ENCODE measurements at regions not wholly inside any gene's neighbourhood (a gene's known extent, or its start where the extent isn't known, plus 50 kb on each side); places are given as distances from the start of the nearest gene placed in this dataset.

- TF ChIP-seq, protein P1, sequence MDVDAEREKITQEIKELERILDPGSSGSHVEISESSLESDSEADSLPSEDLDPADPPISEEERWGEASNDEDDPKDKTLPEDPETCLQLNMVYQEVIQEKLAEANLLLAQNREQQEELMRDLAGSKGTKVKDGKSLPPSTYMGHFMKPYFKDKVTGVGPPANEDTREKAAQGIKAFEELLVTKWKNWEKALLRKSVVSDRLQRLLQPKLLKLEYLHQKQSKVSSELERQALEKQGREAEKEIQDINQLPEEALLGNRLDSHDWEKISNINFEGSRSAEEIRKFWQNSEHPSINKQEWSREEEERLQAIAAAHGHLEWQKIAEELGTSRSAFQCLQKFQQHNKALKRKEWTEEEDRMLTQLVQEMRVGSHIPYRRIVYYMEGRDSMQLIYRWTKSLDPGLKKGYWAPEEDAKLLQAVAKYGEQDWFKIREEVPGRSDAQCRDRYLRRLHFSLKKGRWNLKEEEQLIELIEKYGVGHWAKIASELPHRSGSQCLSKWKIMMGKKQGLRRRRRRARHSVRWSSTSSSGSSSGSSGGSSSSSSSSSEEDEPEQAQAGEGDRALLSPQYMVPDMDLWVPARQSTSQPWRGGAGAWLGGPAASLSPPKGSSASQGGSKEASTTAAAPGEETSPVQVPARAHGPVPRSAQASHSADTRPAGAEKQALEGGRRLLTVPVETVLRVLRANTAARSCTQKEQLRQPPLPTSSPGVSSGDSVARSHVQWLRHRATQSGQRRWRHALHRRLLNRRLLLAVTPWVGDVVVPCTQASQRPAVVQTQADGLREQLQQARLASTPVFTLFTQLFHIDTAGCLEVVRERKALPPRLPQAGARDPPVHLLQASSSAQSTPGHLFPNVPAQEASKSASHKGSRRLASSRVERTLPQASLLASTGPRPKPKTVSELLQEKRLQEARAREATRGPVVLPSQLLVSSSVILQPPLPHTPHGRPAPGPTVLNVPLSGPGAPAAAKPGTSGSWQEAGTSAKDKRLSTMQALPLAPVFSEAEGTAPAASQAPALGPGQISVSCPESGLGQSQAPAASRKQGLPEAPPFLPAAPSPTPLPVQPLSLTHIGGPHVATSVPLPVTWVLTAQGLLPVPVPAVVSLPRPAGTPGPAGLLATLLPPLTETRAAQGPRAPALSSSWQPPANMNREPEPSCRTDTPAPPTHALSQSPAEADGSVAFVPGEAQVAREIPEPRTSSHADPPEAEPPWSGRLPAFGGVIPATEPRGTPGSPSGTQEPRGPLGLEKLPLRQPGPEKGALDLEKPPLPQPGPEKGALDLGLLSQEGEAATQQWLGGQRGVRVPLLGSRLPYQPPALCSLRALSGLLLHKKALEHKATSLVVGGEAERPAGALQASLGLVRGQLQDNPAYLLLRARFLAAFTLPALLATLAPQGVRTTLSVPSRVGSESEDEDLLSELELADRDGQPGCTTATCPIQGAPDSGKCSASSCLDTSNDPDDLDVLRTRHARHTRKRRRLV (CRISPR knock-in tag; IDR thresholded peaks at IDR 0.05): no peak
- TF ChIP-seq ZFP41 (CRISPR knock-in tag; IDR thresholded peaks at IDR 0.05; ENCODE audit: borderline replicate concordance) (no peak), HOXA5 (CRISPR knock-in tag; IDR thresholded peaks at IDR 0.05) (no peak), ZC3H4 (CRISPR knock-in tag; IDR thresholded peaks at IDR 0.05; ENCODE audit: borderline replicate concordance) (no peak), KDM1A (CRISPR knock-in tag; IDR thresholded peaks at IDR 0.05) (no peak), ZZZ3 (CRISPR knock-in tag; IDR thresholded peaks at IDR 0.05; ENCODE audit: borderline replicate concordance) (no peak), MAFF (IDR thresholded peaks at IDR 0.05; ENCODE audit: low read depth, low read length) (no peak), RXRB (CRISPR knock-in tag; IDR thresholded peaks at IDR 0.05; ENCODE audit: borderline replicate concordance) (peak; percentile 34; the same call in 1 of the 2 replicates), NR2F1 (CRISPR knock-in tag; IDR thresholded peaks at IDR 0.05) (no peak), RAD21 (CRISPR knock-in tag; IDR thresholded peaks at IDR 0.05) (no peak), ELF3 (CRISPR knock-in tag; IDR thresholded peaks at IDR 0.05) (0 out of 2 replicates have a peak, but pooled peaks have one; percentile 24), SP140L (CRISPR knock-in tag; IDR thresholded peaks at IDR 0.05; ENCODE audit: borderline replicate concordance) (no peak), KDM5A (IDR thresholded peaks at IDR 0.05; ENCODE audit: borderline replicate concordance, low read length) (no peak), ZNF44 (CRISPR knock-in tag; IDR thresholded peaks at IDR 0.05) (no peak), ZNF460 (CRISPR knock-in tag; IDR thresholded peaks at IDR 0.05; ENCODE audit: borderline replicate concordance) (no peak), RXRA (CRISPR knock-in tag; IDR thresholded peaks at IDR 0.05) (peak; percentile 70; the same call in 1 of the 2 replicates), TSC22D2 (CRISPR knock-in tag; IDR thresholded peaks at IDR 0.05; ENCODE audit: borderline replicate concordance) (no peak), GABPA (IDR thresholded peaks at IDR 0.05; ENCODE audit: low read depth, low read length) (no peak), GABPA (CRISPR knock-in tag; IDR thresholded peaks at IDR 0.05; ENCODE audit: low read depth) (no peak), KDM5B (CRISPR knock-in tag; IDR thresholded peaks at IDR 0.05; ENCODE audit: borderline replicate concordance) (no peak), ZNF709 (CRISPR knock-in tag; IDR thresholded peaks at IDR 0.05) (no peak), CENPX (CRISPR knock-in tag; IDR thresholded peaks at IDR 0.05) (no peak), ZFP36L1 (CRISPR knock-in tag; IDR thresholded peaks at IDR 0.05) (no peak), NFYC (CRISPR knock-in tag; IDR thresholded peaks at IDR 0.05) (no peak)
- TF ChIP-seq, protein P2, sequence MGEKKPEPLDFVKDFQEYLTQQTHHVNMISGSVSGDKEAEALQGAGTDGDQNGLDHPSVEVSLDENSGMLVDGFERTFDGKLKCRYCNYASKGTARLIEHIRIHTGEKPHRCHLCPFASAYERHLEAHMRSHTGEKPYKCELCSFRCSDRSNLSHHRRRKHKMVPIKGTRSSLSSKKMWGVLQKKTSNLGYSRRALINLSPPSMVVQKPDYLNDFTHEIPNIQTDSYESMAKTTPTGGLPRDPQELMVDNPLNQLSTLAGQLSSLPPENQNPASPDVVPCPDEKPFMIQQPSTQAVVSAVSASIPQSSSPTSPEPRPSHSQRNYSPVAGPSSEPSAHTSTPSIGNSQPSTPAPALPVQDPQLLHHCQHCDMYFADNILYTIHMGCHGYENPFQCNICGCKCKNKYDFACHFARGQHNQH (CRISPR knock-in tag; IDR thresholded peaks at IDR 0.05): no peak
- TF ChIP-seq, protein P3, sequence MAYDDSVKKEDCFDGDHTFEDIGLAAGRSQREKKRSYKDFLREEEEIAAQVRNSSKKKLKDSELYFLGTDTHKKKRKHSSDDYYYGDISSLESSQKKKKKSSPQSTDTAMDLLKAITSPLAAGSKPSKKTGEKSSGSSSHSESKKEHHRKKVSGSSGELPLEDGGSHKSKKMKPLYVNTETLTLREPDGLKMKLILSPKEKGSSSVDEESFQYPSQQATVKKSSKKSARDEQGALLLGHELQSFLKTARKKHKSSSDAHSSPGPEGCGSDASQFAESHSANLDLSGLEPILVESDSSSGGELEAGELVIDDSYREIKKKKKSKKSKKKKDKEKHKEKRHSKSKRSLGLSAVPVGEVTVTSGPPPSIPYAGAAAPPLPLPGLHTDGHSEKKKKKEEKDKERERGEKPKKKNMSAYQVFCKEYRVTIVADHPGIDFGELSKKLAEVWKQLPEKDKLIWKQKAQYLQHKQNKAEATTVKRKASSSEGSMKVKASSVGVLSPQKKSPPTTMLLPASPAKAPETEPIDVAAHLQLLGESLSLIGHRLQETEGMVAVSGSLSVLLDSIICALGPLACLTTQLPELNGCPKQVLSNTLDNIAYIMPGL (CRISPR knock-in tag; IDR thresholded peaks at IDR 0.05; ENCODE audit: borderline replicate concordance in 1 of 2, low read depth in 1 of 2): no peak
These were observed 228.9 kb downstream of the CTTN start (continued) for GRCh38 chr11:70627219-70627618.
